Coronary artery (tissue), 2 donors: ENCODE measurements at regions not wholly inside any gene's neighbourhood (a gene's known extent, or its start where the extent isn't known, plus 50 kb on each side); places are given as distances from the start of the nearest gene placed in this dataset.
"Not testable (repeated sequence)": the region's sequence is repeated elsewhere in the genome, so short reads cannot be mapped to it uniquely, and the experiment has no call there.

Experiments
- DNase-seq: peaks from one replicate; pipeline ENCODE4 v3.0.0-alpha.2; 2017; ENCODE audit warnings: low spot score
- H3K27ac ChIP-seq, 2 donors: fragments of 200-600 bp; sonication (generic); one replicate each; pipeline ENCODE4 v1.5.1; 2016 to 2019
- H3K4me3 ChIP-seq: fragments of 200-600 bp; sonication (generic); 2 replicates; pipeline ENCODE4 v1.5.1; 2016; ENCODE audit warnings: mild to moderate bottlenecking, moderate library complexity
- CTCF ChIP-seq: fragments of 200-600 bp; sonication (generic); IDR thresholded peaks from one replicate; pipeline ENCODE4 v1.5.1; 2019; ENCODE audit warnings: antibody characterized with exemption

GRCh38 chr13:56755181-56755935, 385.4 kb upstream of the PRR20A start:
- H3K27ac ChIP-seq, result no peak overlapping the region
- TF ChIP-seq CTCF, result no peak
- no peak for DNase-seq
- H3K4me3 ChIP-seq, result no peak overlapping the region

DNA sequence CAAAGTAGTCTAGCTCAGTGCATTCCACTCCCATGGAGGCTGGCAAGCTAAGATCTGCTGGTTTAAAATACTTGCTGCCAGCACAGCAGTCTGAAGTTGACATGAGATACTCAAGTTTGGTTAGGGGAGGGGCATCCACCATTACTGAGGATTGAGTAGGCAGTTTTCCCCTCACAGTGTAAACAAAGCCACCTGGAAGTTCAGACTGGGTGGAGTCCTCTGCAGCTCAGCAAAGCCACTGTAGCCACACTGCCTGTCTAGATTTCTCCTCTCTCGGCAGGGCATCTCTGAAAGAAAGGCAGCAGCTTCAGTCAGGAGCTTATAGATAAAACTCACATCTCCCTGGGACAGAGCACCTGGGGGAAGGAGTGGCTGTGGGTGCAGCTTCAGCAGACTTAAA, 377.4 kb upstream of the PRR20A start:
- H3K27ac ChIP-seq, DNase-seq, H3K4me3 ChIP-seq: not testable (repeated sequence)

- no peak for TF ChIP-seq CTCF
- no peak for DNase-seq
- Histone ChIP-seq H3K4me3 (no peak overlapping the region), H3K27ac (no peak overlapping the region)
Observed at GRCh38 chr13:56773148-56773547, 367.6 kb upstream of the PRR20A start.

GRCh38 chr13:56789527-56789926, 351.2 kb upstream of the PRR20A start:
- Histone ChIP-seq H3K27ac (no peak overlapping the region), H3K4me3 (no peak overlapping the region)
- no peak for TF ChIP-seq CTCF
- DNase-seq, result no peak

- no peak for DNase-seq
- TF ChIP-seq CTCF, result no peak
- no peak overlapping the region for H3K27ac ChIP-seq
Observed at GRCh38 chr13:56837161-56837560, 303.6 kb upstream of the PRR20A start.

DNA sequence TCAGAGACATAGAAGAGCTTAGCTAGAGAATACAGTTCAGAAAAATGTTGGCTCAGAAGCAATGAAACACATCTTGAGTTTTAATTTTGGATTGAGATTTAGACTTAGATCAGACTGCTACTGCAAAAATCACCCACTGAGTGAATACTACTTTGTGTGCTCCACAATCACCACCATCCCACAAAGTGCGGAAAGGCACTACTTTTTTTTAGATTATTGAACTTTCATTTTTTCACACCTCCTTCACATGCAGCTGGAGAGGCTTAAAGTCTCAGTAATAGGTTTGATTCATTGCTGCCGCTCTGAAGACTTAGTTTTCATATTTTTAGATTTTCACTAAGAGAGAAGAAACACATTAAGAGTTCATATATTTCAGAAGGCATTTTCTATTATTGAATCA, 289.9 kb upstream of the PRR20A start:
- no peak for TF ChIP-seq CTCF
- Histone ChIP-seq H3K4me3 (no peak overlapping the region), H3K27ac (no peak overlapping the region)
- no peak for DNase-seq

More at GRCh38 chr13:56837161-56837560, 303.6 kb upstream of the PRR20A start:
- H3K4me3 ChIP-seq, result no peak overlapping the region

DNA sequence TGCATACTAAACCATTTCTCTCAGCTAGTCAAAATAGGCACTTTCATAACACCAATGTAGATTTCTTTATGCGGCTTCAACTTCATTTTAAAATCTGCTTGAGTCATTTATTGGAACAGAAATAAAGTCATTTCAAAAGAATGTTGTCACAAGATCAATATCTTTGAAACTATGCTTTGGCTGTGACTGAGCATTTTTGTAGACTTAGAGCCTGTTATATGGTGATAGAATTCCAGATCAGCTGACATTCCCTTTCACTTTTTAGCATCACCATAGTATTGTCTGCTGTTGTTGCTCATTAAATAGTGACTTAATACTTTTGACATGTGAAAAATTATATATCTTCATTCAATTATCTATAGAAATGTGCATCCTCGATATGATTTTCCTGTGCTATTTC, 279.2 kb upstream of the PRR20A start:
- H3K4me3 ChIP-seq, result no peak overlapping the region
- H3K27ac ChIP-seq, result no peak overlapping the region
- DNase-seq, result no peak
- no peak for TF ChIP-seq CTCF
